H1 (cell line): ENCODE measurements at regions not wholly inside any gene's neighbourhood (a gene's known extent, or its start where the extent isn't known, plus 50 kb on each side); places are given as distances from the start of the nearest gene placed in this dataset.

ENCODE experiments used
- JUN ChIP-seq: IDR thresholded peaks from 2 replicates; pipeline ENCODE4 v1.6.1; 2011; ENCODE audit warnings: low read depth, mild to moderate bottlenecking, improper control_type of control experiment, low read length
- KDM1A ChIP-seq: fragments of 200-600, 300-600 bp; sonication (generic); IDR thresholded peaks from 2 replicates; pipeline ENCODE4 v1.7.1; 2016; ENCODE audit warnings: mild to moderate bottlenecking, low read length, borderline replicate concordance
- PHF8 ChIP-seq: fragments of 200-600 bp; sonication (generic); conservative IDR thresholded peaks from 2 replicates; pipeline ENCODE4 v1.7.1; 2012; ENCODE audit warnings: low read depth, mild to moderate bottlenecking, inconsistent platforms, low read length, moderate library complexity
- RAD21 ChIP-seq, 2 experiments: IDR thresholded peaks in 1 of 2; conservative IDR thresholded peaks in 1 of 2; 2 replicates each; pipeline ENCODE4 v1.6.1; 2011; ENCODE audit warnings: low read depth in 2 of 2, low read length in 2 of 2, improper control_type of control experiment in 1 of 2, inconsistent platforms in 1 of 2, mild to moderate bottlenecking in 1 of 2, moderate library complexity in 1 of 2
- RNF2 ChIP-seq: fragments of 200-900, 300-1000 bp; sonication (generic); IDR thresholded peaks from 2 replicates; pipeline ENCODE4 v1.7.1; 2016; ENCODE audit warnings: borderline replicate concordance, low read depth, mild to moderate bottlenecking, antibody characterized with exemption, low read length; ENCODE audit not compliant: poor library complexity, severe bottlenecking; ENCODE audit errors: missing control alignments
- SP1 ChIP-seq: IDR thresholded peaks from 2 replicates; pipeline ENCODE4 v1.6.1; 2011; ENCODE audit warnings: low read depth, low read length
- TCF12 ChIP-seq: IDR thresholded peaks from 2 replicates; pipeline ENCODE4 v1.6.1; 2011; ENCODE audit warnings: low read depth, mild to moderate bottlenecking, low read length

GRCh38 chr13:37230346-37230745 lies 124.9 kb upstream of the CSNK1A1L start (continued):
- TF ChIP-seq RNF2, result no peak
- TF ChIP-seq TCF12, result no peak
- TF ChIP-seq JUN, result no peak
- TF ChIP-seq PHF8, result no peak
- no peak for TF ChIP-seq RAD21 (IDR thresholded peaks at IDR 0.05 in 1 of 2, conservative IDR thresholded peaks at IDR 0.05 in 1 of 2; ENCODE audit: low read depth in 2 of 2, low read length in 2 of 2)
- TF ChIP-seq SP1, result no peak
- no peak for TF ChIP-seq KDM1A
- TF ChIP-seq, all 59 proteins: peak for 0
